ENCODE measurements at regions not wholly inside any gene's neighbourhood (a gene's known extent, or its start where the extent isn't known, plus 50 kb on each side); places are given as distances from the start of the nearest gene placed in this dataset.

DNA sequence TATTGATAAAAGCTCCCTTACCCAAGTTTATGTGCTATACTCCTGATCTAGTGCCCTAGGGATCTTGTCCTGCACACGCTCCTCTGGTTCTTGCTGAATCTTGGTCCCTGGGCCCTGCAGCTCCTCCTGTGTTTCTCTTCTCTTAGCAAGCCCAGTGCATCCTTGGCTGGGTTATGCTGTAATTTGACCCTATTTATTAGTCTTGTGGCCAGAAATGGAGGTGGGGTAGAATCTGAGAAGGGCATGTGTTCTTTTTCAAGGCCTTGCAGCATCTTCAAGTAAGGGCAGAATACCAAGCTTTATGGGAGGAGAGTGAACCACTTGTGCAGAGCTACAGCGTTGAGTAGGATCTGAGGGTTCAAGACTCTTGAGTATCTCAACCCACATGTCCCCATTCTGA, 366.8 kb downstream of the FAM170A start:
- Histone ChIP-seq H3K4me1 (ENCODE audit: insufficient read depth, low read length) (no peaks in the 10 kb centered on the region), H3K9me3 (ENCODE audit: low read length) (no peaks in the 10 kb centered on the region), H3K4me3 (ENCODE audit: low read length) (no peak overlapping the region), H2AFZ (ENCODE audit: low read depth, low read length) (no peak overlapping the region), H3K27me3 (ENCODE audit: insufficient read depth, low read length) (no peaks in the 10 kb centered on the region), H3K36me3 (ENCODE audit: insufficient read depth, low read length) (no peaks in the 10 kb centered on the region)

DNA sequence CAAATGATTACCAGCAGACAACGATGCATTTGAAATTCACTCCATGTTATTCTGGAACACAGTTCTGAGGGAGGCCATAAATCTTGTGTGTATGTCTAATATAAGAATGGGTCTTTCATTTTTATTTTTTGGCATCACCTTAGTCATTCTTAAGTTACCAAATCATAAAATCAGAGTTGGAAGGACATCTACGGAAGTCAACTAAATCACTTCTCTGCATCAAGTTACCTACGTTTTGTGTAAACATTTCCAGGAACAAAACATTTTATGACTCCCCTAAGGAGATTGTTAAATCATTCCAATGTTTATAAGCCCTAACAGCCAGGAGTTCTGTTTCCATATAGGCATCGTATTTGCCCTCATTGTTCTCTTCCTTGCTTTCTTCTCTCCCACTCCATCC, 378.2 kb downstream of the FAM170A start:
- Histone ChIP-seq H3K27me3 (ENCODE audit: insufficient read depth, low read length) (no peaks in the 10 kb centered on the region), H3K4me1 (ENCODE audit: insufficient read depth, low read length) (no peaks in the 10 kb centered on the region), H2AFZ (ENCODE audit: low read depth, low read length) (no peak overlapping the region), H3K36me3 (ENCODE audit: insufficient read depth, low read length) (no peaks in the 10 kb centered on the region), H3K4me3 (ENCODE audit: low read length) (no peak overlapping the region), H3K9me3 (ENCODE audit: low read length) (no peaks in the 10 kb centered on the region)

DNA sequence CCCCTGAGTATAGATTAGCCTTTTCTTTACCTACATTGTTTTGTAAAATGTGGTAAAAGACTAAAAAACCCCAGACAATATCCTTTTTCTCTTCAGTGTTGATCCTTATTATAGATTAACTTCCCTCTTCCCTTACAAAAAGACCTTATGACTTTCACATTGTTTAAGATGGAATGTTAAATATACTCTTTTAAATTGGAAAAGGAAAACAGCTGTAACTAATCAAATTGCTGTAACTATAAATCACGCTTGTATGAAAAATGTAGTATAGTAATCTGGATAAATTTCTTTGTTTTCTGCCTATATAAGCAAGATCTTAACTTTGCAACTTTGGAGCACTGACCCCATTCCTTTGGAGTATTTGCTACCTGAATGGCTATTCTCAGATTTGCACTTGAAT, 383.1 kb downstream of the FAM170A start:
- H3K4me1 ChIP-seq (ENCODE audit: insufficient read depth, low read length): no peaks in the 10 kb centered on the region
- no peak overlapping the region for H3K4me3 ChIP-seq (ENCODE audit: low read length)
- no peaks in the 10 kb centered on the region for H3K9me3 ChIP-seq (ENCODE audit: low read length)

DNA sequence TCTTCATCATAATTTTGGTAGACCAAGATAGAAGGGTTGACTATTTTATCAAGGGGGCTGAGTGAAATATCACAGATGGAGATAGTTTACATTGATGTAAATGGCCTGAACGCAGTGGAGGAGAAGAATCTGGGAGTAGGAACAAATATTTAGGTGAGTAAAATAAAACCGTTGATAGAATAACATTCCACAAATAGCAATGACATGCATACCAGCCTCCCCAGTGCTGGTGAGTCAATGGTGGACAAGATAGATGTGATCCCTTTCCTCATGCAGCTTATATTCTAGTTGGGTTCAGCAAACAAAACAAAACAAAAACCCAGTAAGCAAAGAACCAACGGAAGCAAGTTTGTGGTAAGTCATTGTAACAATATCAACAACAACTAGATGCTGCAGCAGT, 385.2 kb downstream of the FAM170A start:
- H3K27me3 ChIP-seq (ENCODE audit: insufficient read depth, low read length): no peaks in the 10 kb centered on the region

More for the DNA sequence above, 383.1 kb downstream of the FAM170A start:
- Histone ChIP-seq H3K36me3 (ENCODE audit: insufficient read depth, low read length) (no peaks in the 10 kb centered on the region), H3K27me3 (ENCODE audit: insufficient read depth, low read length) (no peaks in the 10 kb centered on the region), H2AFZ (ENCODE audit: low read depth, low read length) (no peak overlapping the region)

DNA sequence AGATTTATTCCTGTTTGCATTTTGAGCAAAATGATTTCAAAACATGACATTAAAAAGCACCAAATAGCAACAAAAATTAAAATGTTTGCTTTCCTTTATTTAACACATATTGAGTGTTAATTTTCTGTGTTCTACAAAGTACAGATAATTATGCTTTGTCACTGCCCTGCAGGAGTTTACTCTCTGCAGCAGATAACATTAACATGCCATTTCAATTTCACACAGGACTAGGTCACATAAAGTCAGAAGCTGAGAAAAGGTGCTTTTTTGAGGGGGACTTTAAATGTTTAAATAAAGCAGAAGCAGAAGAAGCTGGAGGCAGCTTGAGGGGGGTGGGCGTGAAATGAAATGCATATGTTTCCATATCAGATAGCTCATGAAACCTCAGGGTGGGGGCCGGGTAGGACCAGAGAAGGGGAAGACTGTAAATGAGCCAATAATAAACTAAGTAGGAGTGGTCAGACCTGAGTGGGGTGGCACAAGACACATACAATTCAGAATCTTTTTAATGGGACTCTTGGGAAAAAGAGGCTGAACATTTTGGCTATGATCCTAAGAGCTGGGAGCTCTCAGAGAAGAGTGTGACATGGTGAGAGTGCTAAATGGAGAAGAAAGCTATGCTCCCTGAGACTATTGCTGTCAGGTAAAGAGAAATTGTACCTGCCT, 387.5 kb downstream of the FAM170A start:
- no peaks in the 10 kb centered on the region for H3K4me1 ChIP-seq (ENCODE audit: insufficient read depth, low read length)
- H2AFZ ChIP-seq (ENCODE audit: low read depth, low read length): no peak overlapping the region
- no peaks in the 10 kb centered on the region for H3K27me3 ChIP-seq (ENCODE audit: insufficient read depth, low read length)
- H3K4me3 ChIP-seq (ENCODE audit: low read length): no peak overlapping the region
- H3K9me3 ChIP-seq (ENCODE audit: low read length): no peaks in the 10 kb centered on the region
- no peaks in the 10 kb centered on the region for H3K36me3 ChIP-seq (ENCODE audit: insufficient read depth, low read length)

More for the DNA sequence above, 385.2 kb downstream of the FAM170A start:
- H3K36me3 ChIP-seq (ENCODE audit: insufficient read depth, low read length): no peaks in the 10 kb centered on the region
- H2AFZ ChIP-seq (ENCODE audit: low read depth, low read length): no peak overlapping the region
- H3K4me1 ChIP-seq (ENCODE audit: insufficient read depth, low read length): no peaks in the 10 kb centered on the region
- no peak overlapping the region for H3K4me3 ChIP-seq (ENCODE audit: low read length)
- no peaks in the 10 kb centered on the region for H3K9me3 ChIP-seq (ENCODE audit: low read length)

DNA sequence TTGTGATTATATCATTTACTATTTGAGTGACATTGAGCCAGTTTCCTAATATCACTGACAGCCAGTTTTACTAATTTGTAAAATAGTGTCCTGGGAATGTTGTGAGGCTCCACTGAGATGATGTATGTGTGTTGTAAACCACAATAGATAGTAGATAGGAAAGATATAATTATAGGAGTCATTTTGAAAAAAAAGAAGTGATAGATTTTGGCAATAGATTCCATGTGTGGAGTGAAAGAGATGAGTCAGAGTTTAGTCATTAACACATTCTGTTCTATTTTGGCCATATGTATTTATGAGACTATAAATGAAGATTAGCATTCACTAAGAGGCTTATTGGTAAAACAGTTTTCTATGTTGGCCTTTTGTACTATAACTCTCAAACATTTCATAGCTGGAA, 388.2 kb downstream of the FAM170A start:
- no peak overlapping the region for H3K4me3 ChIP-seq (ENCODE audit: low read length)
- H3K36me3 ChIP-seq (ENCODE audit: insufficient read depth, low read length): no peaks in the 10 kb centered on the region
- no peaks in the 10 kb centered on the region for H3K4me1 ChIP-seq (ENCODE audit: insufficient read depth, low read length)
- H3K27me3 ChIP-seq (ENCODE audit: insufficient read depth, low read length): no peaks in the 10 kb centered on the region
- no peak overlapping the region for H2AFZ ChIP-seq (ENCODE audit: low read depth, low read length)
- no peaks in the 10 kb centered on the region for H3K9me3 ChIP-seq (ENCODE audit: low read length)

DNA sequence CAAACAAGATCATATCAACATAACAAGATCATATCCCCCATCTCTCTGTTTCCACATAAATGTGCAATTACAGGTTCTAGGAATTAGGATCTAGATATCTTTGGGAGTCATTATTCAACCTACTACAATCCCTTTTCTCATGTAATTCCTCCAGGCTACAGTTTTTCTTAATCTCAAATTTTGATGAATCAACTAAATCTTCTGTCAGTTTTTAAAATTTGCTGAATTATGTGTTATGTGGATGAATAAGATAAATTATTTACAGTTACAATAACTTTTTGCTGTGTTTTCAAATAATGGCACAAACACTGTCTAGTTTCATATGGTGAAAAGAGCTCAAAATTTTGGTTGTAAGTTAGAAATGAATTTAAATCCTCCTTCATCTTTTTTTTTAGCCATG, 405.8 kb downstream of the FAM170A start:
- H3K9me3 ChIP-seq (ENCODE audit: low read length): no peaks in the 10 kb centered on the region
- H3K4me1 ChIP-seq (ENCODE audit: insufficient read depth, low read length): no peaks in the 10 kb centered on the region
- no peak overlapping the region for H3K4me3 ChIP-seq (ENCODE audit: low read length)
- H3K36me3 ChIP-seq (ENCODE audit: insufficient read depth, low read length): no peaks in the 10 kb centered on the region
- H3K27me3 ChIP-seq (ENCODE audit: insufficient read depth, low read length): no peaks in the 10 kb centered on the region
- no peak overlapping the region for H2AFZ ChIP-seq (ENCODE audit: low read depth, low read length)

DNA sequence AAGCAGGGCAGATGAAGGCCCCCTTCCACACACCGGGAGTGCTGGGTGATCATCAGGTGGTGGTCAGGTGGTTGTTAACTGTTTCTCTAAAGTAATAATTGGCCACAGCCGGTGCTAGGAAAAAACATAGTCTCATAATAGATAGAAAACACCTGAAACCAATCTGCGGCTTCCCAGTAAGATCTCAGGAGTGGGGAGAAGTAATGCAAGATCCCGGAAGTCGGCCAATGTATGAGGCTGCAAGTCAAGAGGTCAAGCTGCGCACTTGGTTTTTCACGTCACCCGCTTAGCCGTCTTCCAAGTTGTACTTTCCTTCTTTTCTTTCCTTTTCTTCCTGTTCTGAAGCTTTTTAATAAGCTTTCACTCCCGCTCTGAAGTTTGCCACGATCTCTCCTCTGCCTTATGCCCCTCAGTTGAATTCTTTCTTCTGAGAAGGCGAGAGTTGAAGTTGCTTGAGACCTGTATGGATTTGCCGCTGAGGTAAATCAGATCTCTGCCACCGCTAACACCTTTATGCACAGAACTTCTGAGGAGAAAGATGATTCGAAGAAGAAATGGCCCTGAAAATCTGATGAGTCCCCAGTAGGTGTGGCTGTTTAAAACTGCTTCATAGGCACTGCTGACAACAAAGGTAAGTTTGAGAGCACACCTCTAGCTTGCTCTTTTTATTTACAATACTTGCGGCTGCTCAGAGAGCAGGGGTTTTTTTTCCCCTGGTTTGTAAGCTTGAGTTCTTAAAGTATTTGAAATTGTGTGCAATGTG, 406.6 kb downstream of the FAM170A start:
- no peaks in the 10 kb centered on the region for H3K9me3 ChIP-seq (ENCODE audit: low read length)
- no peaks in the 10 kb centered on the region for H3K27me3 ChIP-seq (ENCODE audit: insufficient read depth, low read length)
- no peaks in the 10 kb centered on the region for H3K4me1 ChIP-seq (ENCODE audit: insufficient read depth, low read length)
- H3K36me3 ChIP-seq (ENCODE audit: insufficient read depth, low read length): no peaks in the 10 kb centered on the region
- H2AFZ ChIP-seq (ENCODE audit: low read depth, low read length): no peak overlapping the region
- H3K4me3 ChIP-seq (ENCODE audit: low read length): no peak overlapping the region

DNA sequence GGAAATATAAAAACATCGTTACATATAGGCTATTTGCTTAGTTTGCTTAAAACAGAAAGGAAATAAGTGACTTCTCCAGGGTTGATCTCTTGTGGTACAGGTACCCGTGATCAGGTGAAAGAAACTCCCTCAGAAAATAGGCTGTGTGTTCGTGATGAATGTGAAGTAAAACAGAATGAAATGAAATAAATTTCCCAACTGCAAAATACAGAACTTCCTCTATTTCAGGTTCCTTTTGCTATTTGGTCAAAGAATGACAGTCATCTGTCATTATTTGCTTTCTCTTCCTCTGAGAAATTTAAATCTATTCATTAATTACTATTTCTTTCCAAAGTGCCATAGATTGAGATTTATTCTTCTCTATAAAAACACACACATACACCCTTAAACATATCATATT, 408.1 kb downstream of the FAM170A start:
- Histone ChIP-seq H3K36me3 (ENCODE audit: insufficient read depth, low read length) (no peaks in the 10 kb centered on the region), H3K27me3 (ENCODE audit: insufficient read depth, low read length) (no peaks in the 10 kb centered on the region), H3K4me3 (ENCODE audit: low read length) (no peak overlapping the region), H2AFZ (ENCODE audit: low read depth, low read length) (no peak overlapping the region), H3K9me3 (ENCODE audit: low read length) (no peaks in the 10 kb centered on the region), H3K4me1 (ENCODE audit: insufficient read depth, low read length) (no peaks in the 10 kb centered on the region)

DNA sequence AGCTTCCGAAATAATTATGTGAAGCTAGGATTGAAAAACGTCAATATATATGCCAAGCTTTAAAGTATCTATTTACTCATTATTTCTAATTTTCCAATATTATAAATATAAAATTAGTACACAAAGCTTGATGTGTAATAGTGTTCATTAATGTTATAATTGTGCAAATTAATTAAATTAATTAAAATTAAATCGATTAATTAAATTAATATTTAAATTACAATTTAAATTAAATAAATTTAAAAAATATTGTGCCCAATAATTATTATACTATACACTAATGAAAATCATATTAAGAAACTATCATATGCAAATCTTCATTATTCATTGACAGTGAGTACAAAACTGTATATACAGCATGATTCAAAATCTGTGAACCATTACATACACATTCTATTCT, 409.8 kb downstream of the FAM170A start:
- Histone ChIP-seq H3K4me1 (ENCODE audit: insufficient read depth, low read length) (no peaks in the 10 kb centered on the region), H3K27me3 (ENCODE audit: insufficient read depth, low read length) (no peaks in the 10 kb centered on the region), H3K9me3 (ENCODE audit: low read length) (no peaks in the 10 kb centered on the region), H2AFZ (ENCODE audit: low read depth, low read length) (no peak overlapping the region), H3K4me3 (ENCODE audit: low read length) (no peak overlapping the region), H3K36me3 (ENCODE audit: insufficient read depth, low read length) (no peaks in the 10 kb centered on the region)

DNA sequence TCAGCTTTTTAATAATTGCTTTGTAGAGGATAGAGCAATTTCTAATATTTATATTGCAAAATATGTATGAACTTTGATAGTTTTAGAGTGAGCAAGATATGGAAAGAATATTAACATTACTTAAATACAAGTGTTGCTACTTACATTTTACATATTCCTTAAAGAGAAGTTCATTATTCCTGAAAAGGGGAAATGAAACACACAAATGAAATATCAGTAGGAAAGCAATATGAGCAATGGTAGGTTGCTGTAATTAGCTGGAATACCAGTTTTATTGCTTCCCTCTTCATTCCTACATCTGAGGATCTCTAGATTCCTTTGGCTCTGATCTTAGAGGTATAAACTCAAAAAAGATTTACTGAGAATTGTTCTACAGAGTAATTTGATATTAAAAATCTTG, 414.1 kb downstream of the FAM170A start:
- H3K9me3 ChIP-seq (ENCODE audit: low read length): no peaks in the 10 kb centered on the region
- no peak overlapping the region for H2AFZ ChIP-seq (ENCODE audit: low read depth, low read length)
- H3K27me3 ChIP-seq (ENCODE audit: insufficient read depth, low read length): no peaks in the 10 kb centered on the region
- H3K4me3 ChIP-seq (ENCODE audit: low read length): no peak overlapping the region
- no peaks in the 10 kb centered on the region for H3K36me3 ChIP-seq (ENCODE audit: insufficient read depth, low read length)
- H3K4me1 ChIP-seq (ENCODE audit: insufficient read depth, low read length): no peaks in the 10 kb centered on the region

DNA sequence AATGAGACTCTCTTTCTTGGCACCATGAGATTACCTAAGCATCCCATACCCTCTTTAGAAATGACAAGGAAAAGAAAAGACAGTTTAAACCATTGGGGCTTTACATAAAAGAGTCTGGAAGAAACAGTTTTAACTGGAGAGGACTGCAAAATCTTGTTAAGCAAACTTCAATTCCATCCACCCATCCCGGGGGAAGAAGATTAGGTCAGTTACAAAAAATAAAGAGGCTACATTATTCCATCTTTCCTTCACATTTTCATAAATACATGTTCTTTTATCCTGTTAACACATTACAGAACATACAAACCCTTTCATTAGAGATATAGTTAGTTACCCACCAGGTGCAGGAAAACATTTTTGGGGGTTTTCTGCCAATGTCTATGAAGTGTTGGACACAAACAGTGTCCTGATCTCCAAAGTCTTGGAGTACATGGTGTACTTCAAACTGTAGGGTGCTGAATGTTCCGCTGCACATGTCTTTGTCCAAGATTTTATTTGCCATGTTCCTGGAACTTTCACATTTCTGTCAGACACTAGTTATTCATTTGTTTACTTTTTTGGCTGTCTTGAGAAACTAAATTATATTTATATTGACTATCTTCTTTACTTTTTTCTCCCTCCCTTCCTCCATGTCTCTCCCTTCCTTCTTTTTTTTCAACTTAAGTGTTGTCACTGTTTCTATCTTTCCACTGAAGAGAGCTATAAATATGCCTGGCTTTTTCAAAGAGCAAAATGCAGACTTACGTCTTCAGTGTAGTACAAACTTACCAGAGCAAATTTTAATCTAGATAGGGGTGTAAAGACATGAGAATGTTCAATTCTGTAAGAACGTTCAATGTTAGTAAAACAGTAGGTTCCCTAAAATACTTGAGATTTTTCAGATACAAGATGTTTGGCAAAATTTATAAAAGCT, 410.9 kb upstream of the PRR16 start:
- Histone ChIP-seq H3K9me3 (ENCODE audit: low read length) (no peaks in the 10 kb centered on the region), H3K36me3 (ENCODE audit: insufficient read depth, low read length) (no peaks in the 10 kb centered on the region), H2AFZ (ENCODE audit: low read depth, low read length) (no peak overlapping the region), H3K4me3 (ENCODE audit: low read length) (no peak overlapping the region), H3K27me3 (ENCODE audit: insufficient read depth, low read length) (no peaks in the 10 kb centered on the region), H3K4me1 (ENCODE audit: insufficient read depth, low read length) (no peaks in the 10 kb centered on the region)

DNA sequence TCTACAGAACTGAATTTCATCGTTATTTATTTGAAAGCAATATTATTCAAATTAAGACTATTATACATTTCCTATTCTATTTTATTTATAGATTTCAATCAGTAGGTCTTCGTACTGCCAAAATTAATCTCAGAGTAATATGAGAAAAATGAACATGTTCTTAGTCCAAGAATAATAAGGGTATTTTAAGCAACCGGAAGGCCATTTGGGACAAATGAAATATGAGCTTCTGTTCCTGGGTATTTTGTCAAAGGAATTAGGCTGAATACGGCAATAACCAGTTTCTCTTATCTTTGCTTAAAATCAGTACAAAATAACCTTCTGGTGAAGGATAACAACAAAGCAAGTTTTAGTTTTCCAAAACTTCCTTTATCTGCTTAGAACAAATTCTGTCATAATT, 410.3 kb upstream of the PRR16 start:
- Histone ChIP-seq H3K27me3 (ENCODE audit: insufficient read depth, low read length) (no peaks in the 10 kb centered on the region), H3K9me3 (ENCODE audit: low read length) (no peaks in the 10 kb centered on the region), H3K4me3 (ENCODE audit: low read length) (no peak overlapping the region), H3K36me3 (ENCODE audit: insufficient read depth, low read length) (no peaks in the 10 kb centered on the region), H3K4me1 (ENCODE audit: insufficient read depth, low read length) (no peaks in the 10 kb centered on the region), H2AFZ (ENCODE audit: low read depth, low read length) (no peak overlapping the region)

All from neuron (in vitro differentiated cells).